SK-N-SH (cell line): ENCODE measurements at regions not wholly inside any gene's neighbourhood (a gene's known extent, or its start where the extent isn't known, plus 50 kb on each side); places are given as distances from the start of the nearest gene placed in this dataset.

ENCODE experiments used
- CTCF ChIA-PET: fragments of 300-600, 350-600 bp; formaldehyde crosslinking; extraction: SDS; loops from one replicate; lab custom pipeline; 2021; lab: Yijun Ruan, JAX
- POLR2A ChIA-PET: fragments of 350-600 bp; sonication (Branson Sonifier 250); formaldehyde crosslinking; extraction: SDS; loops from one replicate; lab custom pipeline; 2020; ENCODE audit warnings: antibody characterized with exemption, inconsistent platforms; lab: Yijun Ruan, JAX
- DNase-seq: peaks from one replicate; pipeline ENCODE4 v3.0.0; 2012
- H2AFZ ChIP-seq: fragments of 200-600 bp; sonication (generic); 2 replicates; pipeline ENCODE4 v1.8.1; 2016; ENCODE audit warnings: antibody characterized with exemption, mild to moderate bottlenecking, low read depth
- H3F3A ChIP-seq: fragments of 200-600 bp; sonication (generic); replicated peaks from 2 replicates; pipeline ENCODE3; 2016; ENCODE audit warnings: antibody characterized with exemption, mild to moderate bottlenecking; ENCODE audit not compliant: insufficient read depth
- H3K27ac ChIP-seq, 2 experiments: fragments of 200-500 bp in 1 of 2; fragments of 200-600 bp in 1 of 2; sonication (Bioruptor generic) in 1 of 2; sonication (generic), shearing (Covaris generic) in 1 of 2; 2 replicates each; pipeline versions ENCODE4 v1.5.1 to v1.6.1; 2014 to 2016; ENCODE audit warnings: low read depth in 2 of 2, inconsistent platforms in 1 of 2, low read length in 1 of 2, mild to moderate bottlenecking in 1 of 2, mixed read lengths in 1 of 2
- H3K27me3 ChIP-seq: fragments of 200-600 bp; sonication (generic), shearing (Covaris generic); 2 replicates; pipeline ENCODE4 v1.6.1; 2016; ENCODE audit warnings: mixed run types; ENCODE audit not compliant: insufficient read depth
- H3K36me3 ChIP-seq, 2 experiments: fragments of 200-500 bp in 1 of 2; fragments of 200-600 bp in 1 of 2; sonication (Bioruptor generic) in 1 of 2; sonication (generic) in 1 of 2; replicated peaks in 1 of 2; 2 replicates each; pipeline versions ENCODE3 to v1.5.1; 2014 to 2016; ENCODE audit warnings: low read length in 1 of 2, mild to moderate bottlenecking in 1 of 2; ENCODE audit not compliant: insufficient read depth in 2 of 2, control insufficient read depth in 1 of 2
- H3K4me1 ChIP-seq, 2 experiments: fragments of 200-500 bp in 1 of 2; fragments of 200-600 bp in 1 of 2; sonication (Bioruptor generic) in 1 of 2; sonication (generic), shearing (Covaris generic) in 1 of 2; 2 replicates each; pipeline versions ENCODE4 v1.5.1 to v1.6.1; 2014 to 2016; ENCODE audit warnings: low read depth in 1 of 2, low read length in 1 of 2, mixed run types in 1 of 2; ENCODE audit not compliant: insufficient read depth in 2 of 2, control insufficient read depth in 1 of 2
- H3K4me2 ChIP-seq: fragments of 200-600 bp; sonication (generic), shearing (Covaris generic); 2 replicates; pipeline ENCODE4 v1.6.1; 2017; ENCODE audit warnings: mixed run types
- H3K4me3 ChIP-seq, 2 experiments: fragments of 200-500 bp in 1 of 2; fragments of 200-600 bp in 1 of 2; sonication (Bioruptor generic) in 1 of 2; sonication (generic), shearing (Covaris generic) in 1 of 2; 2 replicates each; pipeline versions ENCODE4 v1.5.1 to v1.8.1; 2014 to 2016; ENCODE audit warnings: low read depth in 2 of 2, inconsistent platforms in 1 of 2, low read length in 1 of 2, mild to moderate bottlenecking in 1 of 2, mixed read lengths in 1 of 2, moderate library complexity in 1 of 2
- H3K79me2 ChIP-seq: fragments of 200-600 bp; sonication (generic); 2 replicates; pipeline ENCODE4 v1.8.1; 2017; ENCODE audit warnings: mild to moderate bottlenecking; ENCODE audit not compliant: insufficient read depth
- H3K9ac ChIP-seq: fragments of 200-600 bp; sonication (generic); 2 replicates; pipeline ENCODE4 v1.6.1; 2017; ENCODE audit warnings: mixed run types
- H3K9me2 ChIP-seq: fragments of 200-600 bp; sonication (generic); 2 replicates; pipeline ENCODE4 v1.6.1; 2017; ENCODE audit warnings: mixed run types
- H3K9me3 ChIP-seq: fragments of 200-600 bp; sonication (generic); 2 replicates; pipeline ENCODE4 v1.6.1; 2017; ENCODE audit warnings: mixed run types, mild to moderate bottlenecking, moderate library complexity
- H4K20me1 ChIP-seq: fragments of 200-600 bp; sonication (generic); 2 replicates; pipeline ENCODE4 v1.6.1; 2017; ENCODE audit warnings: mild to moderate bottlenecking, mixed run types; ENCODE audit not compliant: insufficient read depth
- CTCF ChIP-seq: fragments of 200-600 bp; sonication (generic); IDR thresholded peaks from 2 replicates; pipeline ENCODE4 v1.6.1; 2017; ENCODE audit warnings: antibody characterized with exemption, mild to moderate bottlenecking, moderate library complexity
- ELF1 ChIP-seq: IDR thresholded peaks from 2 replicates; pipeline ENCODE4 v1.4.0; 2012
- FOXJ3 ChIP-seq: sonication (generic); formaldehyde crosslinking; IDR thresholded peaks from 2 replicates; pipeline ENCODE4 v1.5.1; 2020; ENCODE audit warnings: mild to moderate bottlenecking, missing genetic modification reagents
- GABPA ChIP-seq: IDR thresholded peaks from 2 replicates; pipeline ENCODE4 v1.4.0; 2012; ENCODE audit warnings: low read depth, mild to moderate bottlenecking
- IRF3 ChIP-seq: fragments of 150-350 bp; IDR thresholded peaks from 2 replicates; pipeline ENCODE4 v1.6.1; 2016; ENCODE audit warnings: mild to moderate bottlenecking, low read depth, low read length
- MEF2A ChIP-seq: IDR thresholded peaks from 2 replicates; pipeline ENCODE4 v1.4.0; 2012; ENCODE audit warnings: low read depth, borderline replicate concordance
- NFIC ChIP-seq: IDR thresholded peaks from 2 replicates; pipeline ENCODE4 v1.4.0; 2012; ENCODE audit warnings: borderline replicate concordance
- NRF1 ChIP-seq: IDR thresholded peaks from 2 replicates; pipeline ENCODE4 v1.6.1; 2012; ENCODE audit warnings: low read depth, mild to moderate bottlenecking, low read length
- POLR2AphosphoS5 ChIP-seq: IDR thresholded peaks from 2 replicates; pipeline ENCODE4 v1.6.1; 2012; ENCODE audit warnings: low read depth, low read length
- RFX5 ChIP-seq: IDR thresholded peaks from 2 replicates; pipeline ENCODE4 v1.6.1; 2012; ENCODE audit warnings: mild to moderate bottlenecking, improper control_type of control experiment, low read length
- TAF1 ChIP-seq: IDR thresholded peaks from 2 replicates; pipeline ENCODE4 v1.6.1; 2012; ENCODE audit warnings: low read depth, mild to moderate bottlenecking, low read length, moderate library complexity, borderline replicate concordance
- TCF12 ChIP-seq: IDR thresholded peaks from 2 replicates; pipeline ENCODE4 v1.4.0; 2012
- YY1 ChIP-seq: IDR thresholded peaks from 2 replicates; pipeline ENCODE4 v1.4.0; 2012; ENCODE audit warnings: low read depth, mild to moderate bottlenecking
- WGBS: methylation state at CpG from one replicate; pipeline ENCODE4 v1.1.6; 2017; ENCODE audit warnings: low lambda C conversion rate; 5-methylcytosine and 5-hydroxymethylcytosine counted together
- TF ChIP-seq, protein P1 (sequence below): fragments of 150-350 bp; IDR thresholded peaks from 2 replicates; pipeline ENCODE4 v1.6.1; 2017; ENCODE audit warnings: antibody characterized with exemption, low read length, low read depth, borderline replicate concordance

DNA sequence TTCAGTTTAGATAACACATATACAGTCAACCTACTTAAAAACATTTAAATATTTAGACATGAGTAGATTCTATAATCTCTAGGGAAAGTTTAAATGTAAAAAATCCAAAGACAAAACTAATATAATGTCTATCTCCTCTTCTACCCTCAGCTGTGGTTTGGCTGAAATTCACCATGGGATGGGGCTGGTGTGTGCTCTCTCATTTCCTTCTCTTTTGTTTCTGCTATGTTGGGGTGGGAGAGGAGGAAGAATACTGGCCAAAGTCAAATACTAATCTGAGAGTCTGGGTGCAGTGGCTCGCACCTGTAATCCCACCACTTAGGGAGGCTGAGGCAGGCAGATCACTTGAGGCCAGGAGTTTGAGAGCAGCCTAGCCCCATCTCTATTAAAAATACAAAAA, 1673.9 kb upstream of the SEL1L start:
- no peaks in the 10 kb centered on the region for H3K9me2 ChIP-seq
- H3K27ac ChIP-seq, result no peak overlapping the region
- H2AFZ ChIP-seq, result no peak overlapping the region
- no peaks in the 10 kb centered on the region for H3K27me3 ChIP-seq
- no peak overlapping the region for H3K4me3 ChIP-seq
- H3K4me2 ChIP-seq, result no peak overlapping the region
- no peaks in the 10 kb centered on the region for H3K79me2 ChIP-seq
- ChIA-PET CTCF (no interaction called here), POLR2A (no interaction called here)
- no peak overlapping the region for H3K9ac ChIP-seq
- 53% methylated on average over 1 of the region's 1 CpG for WGBS
- DNase-seq, result no peak
- TF ChIP-seq TCF12 (no peak), IRF3 (no peak), NFIC (no peak), GABPA (no peak), RFX5 (no peak), MEF2A (no peak), ELF1 (no peak), TAF1 (no peak), POLR2AphosphoS5 (no peak), NRF1 (no peak)
- TF ChIP-seq, protein P1, sequence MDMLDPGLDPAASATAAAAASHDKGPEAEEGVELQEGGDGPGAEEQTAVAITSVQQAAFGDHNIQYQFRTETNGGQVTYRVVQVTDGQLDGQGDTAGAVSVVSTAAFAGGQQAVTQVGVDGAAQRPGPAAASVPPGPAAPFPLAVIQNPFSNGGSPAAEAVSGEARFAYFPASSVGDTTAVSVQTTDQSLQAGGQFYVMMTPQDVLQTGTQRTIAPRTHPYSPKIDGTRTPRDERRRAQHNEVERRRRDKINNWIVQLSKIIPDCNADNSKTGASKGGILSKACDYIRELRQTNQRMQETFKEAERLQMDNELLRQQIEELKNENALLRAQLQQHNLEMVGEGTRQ, result no peak
- H3K36me3 ChIP-seq, result no peaks in the 10 kb centered on the region
- H3F3A ChIP-seq, result no peaks in the 10 kb centered on the region
- no peaks in the 10 kb centered on the region for H3K4me1 ChIP-seq
- H3K9me3 ChIP-seq, result no peaks in the 10 kb centered on the region
- no peaks in the 10 kb centered on the region for H4K20me1 ChIP-seq

GRCh38 chr14:83208341-83208740, 1674.7 kb upstream of the SEL1L start:
- Histone ChIP-seq H3K79me2 (no peaks in the 10 kb centered on the region), H3F3A (no peaks in the 10 kb centered on the region), H3K4me3 (no peak overlapping the region), H3K9me3 (no peaks in the 10 kb centered on the region), H3K9ac (no peak overlapping the region), H2AFZ (no peak overlapping the region), H3K27me3 (no peaks in the 10 kb centered on the region), H4K20me1 (no peaks in the 10 kb centered on the region), H3K27ac (no peak overlapping the region), H3K4me1 (no peaks in the 10 kb centered on the region), H3K36me3 (no peaks in the 10 kb centered on the region), H3K4me2 (no peak overlapping the region), H3K9me2 (no peaks in the 10 kb centered on the region)
- CTCF ChIA-PET, result no interaction called here
- POLR2A ChIA-PET, result no interaction called here
- no peak for DNase-seq
- WGBS, result 0% methylated on average over 1 of the region's 1 CpG
- TF ChIP-seq FOXJ3 (CRISPR knock-in tag) (no peak), YY1 (no peak), CTCF (no peak), NRF1 (no peak)
